22Rv1 (cell line): ENCODE measurements at regions not wholly inside any gene's neighbourhood (a gene's known extent, or its start where the extent isn't known, plus 50 kb on each side); places are given as distances from the start of the nearest gene placed in this dataset.
"Not testable (repeated sequence)": the region's sequence is repeated elsewhere in the genome, so short reads cannot be mapped to it uniquely, and the experiment has no call there.

ENCODE experiments used
- H3K27ac ChIP-seq: fragments of 450-650 bp; 2 replicates; pipeline ENCODE4 v1.5.1; 2017
- ZFX ChIP-seq: fragments of 450-650 bp; IDR thresholded peaks from 2 replicates; pipeline ENCODE4 v1.6.1; 2017; ENCODE audit warnings: antibody characterized with exemption, borderline replicate concordance
- TF ChIP-seq, protein P1 (sequence below): fragments of 450-650 bp; IDR thresholded peaks from 2 replicates; pipeline ENCODE4 v1.5.1; 2017; ENCODE audit warnings: mild to moderate bottlenecking

DNA sequence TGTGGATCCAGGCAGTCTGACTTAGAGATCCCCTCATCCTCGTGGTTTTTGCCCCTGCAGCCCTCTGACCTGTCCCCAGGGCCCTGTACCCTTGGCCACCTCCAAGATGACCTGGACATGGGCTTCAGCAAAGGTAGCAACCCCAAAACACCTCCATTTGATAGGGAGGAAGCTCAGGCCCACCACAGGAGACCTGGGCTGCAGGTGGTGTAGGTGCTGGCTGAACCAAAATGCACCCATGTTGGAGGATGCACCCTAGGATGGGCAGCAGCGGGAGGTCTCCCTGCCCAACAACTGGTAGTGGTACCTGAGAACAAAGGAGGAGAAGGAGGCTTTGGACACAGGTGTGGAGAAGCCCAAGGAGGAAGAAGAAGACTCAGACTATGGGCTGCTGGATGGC, 188.7 kb downstream of the ZNF716 start:
- TF ChIP-seq, protein P1, sequence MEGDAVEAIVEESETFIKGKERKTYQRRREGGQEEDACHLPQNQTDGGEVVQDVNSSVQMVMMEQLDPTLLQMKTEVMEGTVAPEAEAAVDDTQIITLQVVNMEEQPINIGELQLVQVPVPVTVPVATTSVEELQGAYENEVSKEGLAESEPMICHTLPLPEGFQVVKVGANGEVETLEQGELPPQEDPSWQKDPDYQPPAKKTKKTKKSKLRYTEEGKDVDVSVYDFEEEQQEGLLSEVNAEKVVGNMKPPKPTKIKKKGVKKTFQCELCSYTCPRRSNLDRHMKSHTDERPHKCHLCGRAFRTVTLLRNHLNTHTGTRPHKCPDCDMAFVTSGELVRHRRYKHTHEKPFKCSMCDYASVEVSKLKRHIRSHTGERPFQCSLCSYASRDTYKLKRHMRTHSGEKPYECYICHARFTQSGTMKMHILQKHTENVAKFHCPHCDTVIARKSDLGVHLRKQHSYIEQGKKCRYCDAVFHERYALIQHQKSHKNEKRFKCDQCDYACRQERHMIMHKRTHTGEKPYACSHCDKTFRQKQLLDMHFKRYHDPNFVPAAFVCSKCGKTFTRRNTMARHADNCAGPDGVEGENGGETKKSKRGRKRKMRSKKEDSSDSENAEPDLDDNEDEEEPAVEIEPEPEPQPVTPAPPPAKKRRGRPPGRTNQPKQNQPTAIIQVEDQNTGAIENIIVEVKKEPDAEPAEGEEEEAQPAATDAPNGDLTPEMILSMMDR, result no peak
- no peak for TF ChIP-seq ZFX
- H3K27ac ChIP-seq, result no peak overlapping the region

DNA sequence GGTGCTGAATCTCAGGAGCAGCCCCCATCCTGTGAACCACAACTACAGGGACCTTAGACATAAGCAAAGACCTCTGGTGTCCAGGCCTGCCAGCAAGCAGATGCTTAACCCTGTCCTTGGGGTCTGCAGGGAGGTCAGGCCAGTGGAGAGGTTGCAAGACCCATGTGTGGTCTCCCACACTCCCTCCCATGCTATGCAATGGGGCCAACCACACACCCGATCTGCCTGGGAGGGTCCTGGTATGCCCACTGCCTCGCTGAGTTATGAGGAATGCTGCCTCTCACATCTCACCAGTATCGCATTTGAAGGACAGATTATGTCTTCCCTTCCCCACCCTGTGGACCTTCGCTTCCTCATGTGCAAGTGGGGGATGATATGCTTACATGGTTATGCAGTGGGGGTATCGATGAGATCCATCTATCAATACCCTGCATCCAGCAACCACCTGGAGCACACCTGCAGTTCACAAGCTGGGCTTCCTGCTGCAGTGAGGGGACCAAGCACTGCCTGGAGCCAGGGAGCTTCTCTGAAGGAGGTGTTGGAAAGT, 191.6 kb downstream of the ZNF716 start:
- no peak overlapping the region for H3K27ac ChIP-seq
- TF ChIP-seq, protein P1, result no peak
- TF ChIP-seq ZFX, result no peak

DNA sequence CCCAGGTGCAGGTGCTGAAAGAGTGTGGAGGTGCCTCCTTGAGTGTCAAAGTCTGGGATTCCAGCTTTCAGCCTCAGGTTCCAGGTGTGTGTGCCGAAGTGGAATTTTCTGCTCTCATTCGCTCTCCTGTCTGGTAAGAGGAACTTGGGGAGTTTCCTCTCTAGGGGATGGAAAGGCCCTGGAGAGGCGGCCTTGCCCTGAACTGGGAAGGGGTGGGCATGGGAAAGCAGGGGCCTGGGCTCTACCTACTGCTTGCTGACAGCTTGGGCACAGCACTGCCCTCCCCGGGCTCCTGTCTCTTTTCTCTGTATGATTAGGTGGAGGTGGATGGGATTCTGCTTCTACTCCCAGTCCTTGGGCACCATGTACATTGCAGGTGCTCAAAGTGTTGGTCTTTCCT, 192.8 kb downstream of the ZNF716 start:
- no peak overlapping the region for H3K27ac ChIP-seq
- TF ChIP-seq, protein P1, result no peak
- TF ChIP-seq ZFX, result no peak

DNA sequence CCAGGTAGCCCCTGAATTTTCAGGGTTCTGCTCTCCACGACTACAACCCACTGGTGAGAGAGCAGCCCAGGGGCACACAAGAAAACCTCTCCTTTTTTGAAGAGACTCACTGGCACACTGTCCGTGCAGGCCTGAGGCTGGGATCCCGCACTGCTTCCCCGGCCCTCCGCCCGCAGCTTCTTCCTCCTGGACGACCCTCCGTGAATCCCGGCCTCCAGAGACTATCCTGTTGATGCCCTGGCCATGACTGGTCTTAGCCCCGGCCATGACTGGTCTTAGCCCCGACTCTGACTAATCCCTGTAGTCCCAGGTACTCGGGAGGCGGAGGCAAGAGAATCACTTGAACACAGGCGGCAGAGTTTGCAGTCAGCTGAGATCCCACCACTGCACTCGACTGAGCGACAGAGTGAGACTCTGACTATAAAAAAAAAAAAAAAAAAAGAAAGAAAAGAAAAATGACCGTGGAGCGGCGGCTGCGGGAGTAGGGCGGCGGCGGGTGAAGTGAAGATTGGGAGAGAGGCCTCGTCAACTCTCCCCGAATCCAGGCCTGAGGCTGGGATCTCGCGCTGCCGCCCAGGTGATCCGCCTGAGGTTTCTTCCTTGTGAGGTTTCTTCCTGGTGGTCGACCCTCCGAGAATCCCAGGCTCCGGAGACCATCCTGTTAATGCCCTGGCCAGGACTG, 196.4 kb downstream of the ZNF716 start:
- no peak overlapping the region for H3K27ac ChIP-seq
- TF ChIP-seq, protein P1, result no peak
- TF ChIP-seq ZFX, result no peak

DNA sequence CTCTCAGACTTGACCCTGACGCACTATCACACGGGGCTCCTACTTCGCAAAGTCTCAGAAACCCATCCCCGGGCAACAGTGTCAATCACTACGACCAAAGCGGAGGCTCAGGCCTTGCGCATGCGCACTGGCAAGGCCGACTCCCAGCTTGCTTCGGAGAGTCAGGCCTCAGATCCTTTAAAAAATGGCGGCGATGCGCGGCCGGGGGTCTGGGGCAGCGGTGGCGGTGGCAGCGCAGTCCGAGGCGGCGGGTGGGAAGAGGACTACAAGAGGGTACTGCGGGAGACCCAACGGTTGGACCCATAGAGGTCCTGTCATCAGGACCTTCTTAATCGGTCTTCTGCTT, 196.9 kb downstream of the ZNF716 start:
- TF ChIP-seq ZFX, result no peak
- TF ChIP-seq, protein P1, result no peak
- no peak overlapping the region for H3K27ac ChIP-seq

DNA sequence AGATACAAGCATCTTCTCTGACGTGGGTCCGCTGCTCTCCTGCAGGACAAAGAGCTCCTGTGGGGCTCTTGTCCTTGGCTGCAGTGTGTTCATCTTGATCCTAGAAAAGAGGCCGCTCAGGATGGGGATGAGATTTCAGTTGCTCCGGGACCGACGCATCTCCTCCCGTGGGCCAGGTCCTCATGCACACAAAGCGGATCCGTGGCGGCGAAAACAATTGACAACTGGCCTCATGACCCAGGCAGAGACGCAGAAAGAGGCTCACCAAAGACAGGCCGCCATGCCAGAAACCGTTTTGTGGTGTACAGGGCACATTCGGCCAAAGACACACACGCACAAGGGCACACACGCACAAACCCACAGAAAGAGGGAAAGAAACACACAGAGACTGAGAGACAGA, 200.4 kb downstream of the ZNF716 start:
- not testable (repeated sequence) for H3K27ac ChIP-seq

DNA sequence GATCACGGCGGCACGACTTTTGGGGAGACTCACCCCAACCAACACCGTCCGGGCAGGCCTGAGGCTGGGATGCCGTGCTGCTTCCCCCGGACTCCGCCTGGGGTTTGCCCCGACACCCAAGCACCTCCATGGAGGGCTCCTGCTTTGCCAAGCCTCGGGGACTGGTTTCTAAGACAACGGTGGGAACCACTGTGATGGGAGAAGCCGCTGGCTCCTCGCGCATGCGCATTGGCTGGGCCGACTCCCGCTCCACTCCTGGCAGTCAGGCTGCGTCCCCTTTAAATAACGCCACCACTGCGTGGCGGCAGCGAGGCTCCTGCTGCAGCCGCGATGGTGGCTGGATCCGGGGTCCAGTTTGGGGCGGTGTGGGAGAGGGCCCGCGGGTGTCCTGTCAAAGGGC, 201.0 kb downstream of the ZNF716 start:
- H3K27ac ChIP-seq, result no peak overlapping the region
- TF ChIP-seq, protein P1, result peak; percentile 17; the same call in 1 of the 2 replicates
- no peak for TF ChIP-seq ZFX

DNA sequence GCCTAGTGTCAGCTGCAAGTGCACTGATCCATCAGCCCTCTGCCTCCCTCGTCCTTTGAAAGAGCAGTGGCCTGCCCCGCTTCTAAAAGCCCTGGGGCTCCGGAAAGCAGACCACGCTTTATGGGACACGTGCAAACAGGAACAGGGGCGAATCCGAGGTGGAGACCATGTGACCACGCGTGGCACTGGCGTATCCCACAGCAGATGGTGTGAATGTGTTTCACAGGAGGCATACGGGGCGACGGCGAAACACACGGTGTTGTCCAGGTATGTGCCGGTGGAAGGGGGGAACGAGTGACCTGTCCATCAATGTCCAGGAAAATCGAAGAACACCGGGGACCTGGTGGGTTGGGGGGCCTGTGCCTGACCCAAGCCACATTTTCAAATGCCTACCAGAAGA, 201.6 kb downstream of the ZNF716 start:
- not testable (repeated sequence) for H3K27ac ChIP-seq
